Brain pericyte (primary cell): ENCODE measurements at regions not wholly inside any gene's neighbourhood (a gene's known extent, or its start where the extent isn't known, plus 50 kb on each side); places are given as distances from the start of the nearest gene placed in this dataset.
"Not testable (repeated sequence)": the region's sequence is repeated elsewhere in the genome, so short reads cannot be mapped to it uniquely, and the experiment has no call there.

Experiments used
- DNase-seq: peaks from one replicate; pipeline ENCODE4 v3.0.0-alpha.2; 2012; ENCODE audit warnings: low read depth, low spot score

- DNase-seq = no peak
Measured at GRCh38 chr12:68387338-68387737, 55.2 kb upstream of the MDM1 start.

GRCh38 chr12:68389305-68389704 is 57.1 kb upstream of the MDM1 start:
- DNase-seq = no peak

- DNase-seq = no peak
Measured at GRCh38 chr12:68391937-68392336, 59.8 kb upstream of the MDM1 start.

- DNase-seq = no peak
Measured at GRCh38 chr12:68392376-68392775, 60.2 kb upstream of the MDM1 start.

- no peak for DNase-seq
Measured at GRCh38 chr12:68393417-68393816, 61.3 kb upstream of the MDM1 start.

DNA sequence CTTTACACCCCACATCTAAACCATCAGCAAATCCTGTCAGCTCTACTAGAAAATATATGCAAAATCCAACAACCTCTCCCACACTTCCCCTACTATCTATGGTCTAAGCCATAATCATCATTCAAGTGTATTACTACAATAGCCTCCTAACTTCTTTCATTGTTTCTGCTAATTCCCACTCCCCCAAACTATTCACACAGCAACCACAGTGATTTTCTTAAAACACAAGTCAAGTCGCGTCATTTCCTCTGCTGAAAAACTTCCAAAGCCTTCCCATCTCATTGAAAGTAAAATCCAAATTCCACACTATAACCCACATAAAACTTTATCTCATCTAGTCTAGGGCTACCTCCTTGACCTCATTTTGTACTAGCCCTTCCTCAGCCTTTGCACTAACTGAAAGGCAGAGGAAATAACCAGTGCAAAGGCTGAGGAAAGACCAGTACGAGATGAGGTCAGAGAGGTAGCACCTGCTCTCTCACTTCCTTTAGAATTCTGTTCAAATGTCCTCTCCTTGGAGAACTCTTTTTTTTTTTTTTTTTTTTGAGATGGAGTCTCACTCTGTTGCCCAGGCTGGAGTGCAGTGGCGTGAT is 65.5 kb upstream of the MDM1 start:
- DNase-seq = no peak

DNA sequence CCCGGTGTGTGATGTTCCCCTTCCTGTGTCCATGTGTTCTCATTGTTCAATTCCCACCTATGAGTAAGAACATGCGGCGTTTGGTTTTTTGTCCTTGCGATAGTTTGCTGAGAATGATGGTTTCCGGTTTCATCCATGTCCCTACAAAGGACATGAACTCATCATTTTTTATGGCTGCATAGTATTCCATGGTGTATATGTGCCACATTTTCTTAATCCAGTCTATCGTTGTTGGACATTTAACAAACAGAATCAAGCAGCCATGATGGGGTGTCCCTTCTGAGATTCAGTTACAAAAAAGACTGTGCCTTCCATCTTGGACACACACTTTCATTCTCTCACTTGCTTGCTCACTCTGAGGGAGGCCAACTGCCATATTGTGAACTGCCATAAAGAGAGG is 66.5 kb upstream of the MDM1 start:
- DNase-seq = not testable (repeated sequence)

DNA sequence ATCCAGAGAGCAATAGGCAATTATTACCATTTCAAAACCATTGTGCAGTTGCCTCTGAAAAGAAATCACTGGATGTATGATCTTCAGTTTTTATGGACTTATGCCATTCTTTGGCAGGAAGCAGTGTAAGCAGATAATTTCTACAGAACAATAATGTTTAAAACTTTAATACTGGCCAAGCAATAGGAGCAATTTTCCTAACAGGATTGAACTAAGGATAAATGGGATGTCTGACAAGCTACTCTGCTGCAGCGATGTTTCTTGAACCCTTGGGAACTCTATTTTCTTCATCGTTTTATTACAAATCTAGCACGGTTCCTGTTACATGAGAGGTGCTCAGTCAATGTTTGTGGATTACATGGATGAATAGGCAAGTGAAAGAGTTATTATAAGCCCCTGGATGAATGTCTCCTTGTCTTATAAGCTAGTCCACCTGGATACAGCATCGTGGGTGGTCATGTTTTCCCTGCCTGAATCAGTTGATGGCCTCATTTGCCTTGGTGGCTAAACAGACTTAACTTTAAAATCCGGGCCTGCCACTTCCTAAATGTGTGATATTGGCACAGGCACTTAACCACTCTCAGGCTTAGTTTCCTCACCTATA is 68.2 kb upstream of the MDM1 start:
- DNase-seq = no peak

DNA sequence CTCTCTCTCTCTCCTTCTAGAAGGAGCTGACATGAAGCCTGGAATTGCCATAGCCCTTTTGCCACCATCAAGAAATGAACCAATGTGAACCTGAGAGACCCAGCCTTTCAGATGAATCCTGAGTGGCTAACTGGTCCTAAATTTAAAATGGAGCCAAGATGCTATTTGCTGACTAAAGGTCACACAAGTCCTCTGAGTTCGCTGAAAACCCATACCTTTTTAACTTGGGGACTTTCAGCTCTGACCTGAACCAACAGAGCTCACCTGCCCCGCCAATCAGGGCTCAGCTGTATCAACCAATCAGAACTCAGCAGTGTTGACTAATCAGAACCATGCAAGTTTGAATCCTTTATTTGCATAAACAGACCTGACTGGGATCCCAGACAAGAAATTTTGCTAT is 70.3 kb upstream of the MDM1 start:
- DNase-seq = no peak

- no peak for DNase-seq
Measured at GRCh38 chr12:68403296-68403695, 71.1 kb upstream of the MDM1 start.

GRCh38 chr12:68403711-68404110 is 71.5 kb upstream of the MDM1 start:
- DNase-seq = no peak

GRCh38 chr12:68405343-68405781 is 73.2 kb upstream of the MDM1 start:
- DNase-seq = no peak

DNA sequence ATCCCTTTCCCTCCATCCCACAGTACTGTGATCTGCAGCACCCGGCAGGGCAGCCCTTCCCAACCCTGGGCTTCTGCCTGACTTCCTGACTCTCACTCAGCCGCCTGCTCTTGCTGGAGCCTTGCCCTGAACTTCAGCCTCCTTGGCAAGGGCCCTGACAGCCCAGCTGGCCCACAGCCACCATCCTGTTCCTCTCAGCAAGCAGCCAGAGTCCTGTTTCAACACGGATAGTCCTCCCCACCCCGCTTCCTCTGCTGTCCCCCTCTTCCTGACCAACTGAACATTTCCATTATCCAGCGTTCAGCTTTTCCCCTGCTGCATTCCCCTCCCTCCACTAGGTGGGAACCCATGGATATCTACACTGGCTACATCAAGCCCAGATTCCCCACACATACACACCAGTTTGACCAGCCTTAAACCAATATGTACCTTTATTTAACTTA is 74.0 kb upstream of the MDM1 start:
- DNase-seq = peak; percentile 60

GRCh38 chr12:68406911-68407310 is 74.7 kb upstream of the MDM1 start:
- DNase-seq = no peak

DNA sequence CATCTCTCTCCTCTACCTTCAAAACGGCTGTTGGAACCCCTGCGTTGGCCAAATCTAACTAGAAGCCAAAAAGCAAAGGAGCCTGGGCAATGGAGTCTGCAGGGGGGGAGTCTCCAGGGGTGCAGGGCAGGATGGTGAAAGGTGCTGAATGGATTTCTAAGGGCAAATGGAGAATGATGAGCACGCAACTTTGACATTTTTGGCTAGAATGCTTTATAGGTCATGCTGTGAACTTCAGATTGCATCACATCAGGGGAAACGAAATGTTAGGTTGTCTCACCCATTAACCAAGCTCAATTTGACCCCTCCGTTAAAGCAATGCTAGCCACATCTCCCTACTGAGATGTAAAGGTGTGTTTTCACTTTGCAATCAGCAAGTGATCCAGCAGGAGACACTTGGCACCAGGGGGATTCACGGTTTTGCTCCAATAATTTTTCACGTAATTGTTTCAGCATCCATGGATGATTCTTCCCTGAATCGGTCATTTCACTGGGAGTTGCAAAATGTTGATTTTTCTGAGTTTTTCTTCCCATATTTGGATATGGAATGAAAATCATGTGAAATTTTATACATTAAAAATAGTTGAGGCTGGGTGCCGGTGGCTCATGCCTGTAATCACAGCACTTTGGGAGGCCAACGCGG is 78.0 kb upstream of the MDM1 start:
- DNase-seq = no peak

DNA sequence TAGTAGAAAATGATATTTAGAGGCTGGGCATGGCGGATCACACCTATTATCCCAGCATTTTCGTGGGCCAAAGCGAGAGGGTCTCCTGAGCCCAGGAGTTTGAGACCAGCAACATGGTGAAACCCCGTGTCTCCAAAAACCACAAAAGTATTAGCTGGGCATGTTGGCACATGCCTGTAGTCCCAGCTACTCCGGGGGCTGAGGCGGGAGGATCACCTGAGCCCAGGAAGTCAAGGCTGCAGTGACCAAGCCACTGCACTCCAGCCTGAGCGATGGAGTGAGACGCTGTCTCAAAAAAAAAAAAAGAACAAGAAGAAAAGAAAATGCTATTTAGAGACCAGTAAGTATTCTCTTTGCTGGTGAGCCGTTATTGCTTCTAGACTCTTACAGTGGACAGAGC is 79.2 kb upstream of the MDM1 start:
- DNase-seq = no peak

DNA sequence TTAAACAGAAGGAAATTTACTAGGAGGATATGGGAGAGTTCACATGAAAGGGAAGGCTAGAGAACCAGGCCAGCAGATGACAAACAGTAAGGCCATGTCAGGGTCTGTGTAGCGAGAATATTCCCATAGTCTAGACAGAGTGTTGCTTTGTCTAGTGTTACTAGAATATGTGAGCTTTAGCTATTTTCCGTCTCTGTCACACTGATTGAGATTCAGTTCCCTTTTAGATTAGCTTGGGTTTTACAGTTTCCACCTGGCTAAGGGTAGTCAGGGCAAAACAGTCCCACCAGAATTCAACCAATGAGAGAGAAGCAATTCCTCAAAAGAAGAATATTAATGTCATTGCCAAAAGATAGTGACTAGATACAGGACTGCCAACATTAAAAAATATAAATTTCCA is 82.8 kb upstream of the MDM1 start:
- no peak for DNase-seq

- DNase-seq = no peak
Measured at GRCh38 chr12:68416350-68416749, 84.2 kb upstream of the MDM1 start.

- no peak for DNase-seq
Measured at GRCh38 chr12:68416826-68417225, 84.7 kb upstream of the MDM1 start.

DNA sequence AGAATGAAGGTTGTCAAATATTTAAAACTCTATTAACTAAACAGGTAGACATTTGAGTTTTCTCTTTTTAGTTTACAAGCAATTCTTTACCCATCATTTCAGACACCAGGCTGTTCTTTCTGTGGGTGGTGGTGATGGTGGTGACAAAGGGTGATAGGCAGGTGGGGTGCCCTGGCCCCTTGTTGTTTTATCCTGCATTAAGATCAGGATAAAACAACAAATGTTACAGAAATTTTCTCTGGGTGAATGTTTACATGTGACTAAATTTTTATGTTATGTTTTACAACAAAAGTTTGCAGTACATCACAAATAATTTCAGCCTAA is 85.9 kb upstream of the MDM1 start:
- DNase-seq = no peak

DNA sequence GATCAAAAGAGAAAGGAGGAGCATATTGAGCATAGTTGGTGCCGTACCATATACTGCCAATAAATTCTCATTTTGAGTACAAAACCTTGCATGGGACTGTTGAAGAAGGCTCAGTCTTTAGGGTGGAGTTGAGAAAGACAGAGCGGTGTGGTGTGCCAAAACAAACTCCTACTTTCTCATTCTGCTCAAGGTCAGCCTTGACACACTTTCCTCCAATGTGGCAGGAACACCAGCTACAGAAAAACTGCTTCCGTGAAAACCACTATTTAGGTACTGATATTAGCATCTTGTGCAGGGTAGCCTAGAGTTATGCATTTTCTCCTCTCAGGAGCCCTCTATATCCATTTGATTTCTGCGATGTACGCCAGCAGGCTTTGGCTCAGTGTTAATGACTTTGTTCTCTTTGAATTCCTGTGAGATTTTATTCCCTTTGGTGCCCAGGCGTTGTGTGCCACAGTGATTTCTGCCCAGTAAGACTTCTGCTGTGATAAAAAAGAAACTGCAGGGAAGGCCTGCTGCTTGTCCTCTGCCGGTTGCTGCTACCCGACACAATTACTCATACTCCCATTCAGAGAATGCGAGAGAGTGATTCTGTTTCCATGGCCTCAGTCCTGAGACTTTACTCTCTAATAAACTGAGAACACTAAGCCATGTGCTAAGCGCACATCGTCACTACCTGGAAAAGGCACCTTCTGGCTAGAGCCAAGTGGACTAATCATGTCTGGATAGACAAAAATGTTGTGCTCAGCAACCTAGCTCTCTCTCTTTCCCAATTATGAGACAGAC is 88.3 kb upstream of the MDM1 start:
- no peak for DNase-seq

DNA sequence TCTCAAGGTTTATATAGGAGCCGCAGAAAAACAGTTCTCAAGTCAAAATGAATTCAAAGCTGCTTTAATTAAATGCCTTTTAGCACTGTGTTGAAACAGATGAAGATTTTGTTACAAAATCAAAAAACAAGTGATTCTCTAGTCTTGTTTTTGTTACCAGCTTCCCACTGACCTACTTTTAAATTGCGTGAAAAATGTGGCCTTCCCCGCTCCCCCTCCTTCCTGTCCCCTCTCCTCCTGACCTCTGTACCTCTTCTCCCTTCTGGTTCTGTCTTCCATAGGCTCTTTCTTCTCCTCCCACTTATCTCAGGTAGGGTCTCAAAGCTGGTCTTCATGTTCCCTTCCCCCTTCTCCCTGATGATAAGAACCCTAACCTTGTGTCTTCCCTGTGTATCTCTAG is 90.0 kb upstream of the MDM1 start:
- DNase-seq = no peak
